Panc1 (cell line): ENCODE measurements at regions not wholly inside any gene's neighbourhood (a gene's known extent, or its start where the extent isn't known, plus 50 kb on each side); places are given as distances from the start of the nearest gene placed in this dataset.

Experiments
- ATAC-seq: fragments of 200-7000 bp; cut with Tn5 transposase; 2 replicates; pipeline ENCODE4 v1.9.1; 2020; ENCODE audit warnings: mild to moderate bottlenecking, moderate library complexity
- BruUV-seq: library from RNA; stranded (reverse); fragments of 400-500 nt; replicated peaks from 2 replicates; lab custom pipeline; 2021; lab: Mats Ljungman, UMichigan
- CTCF ChIA-PET: fragments of 300-600 bp; sonication (Branson Sonifier 250); formaldehyde crosslinking; loops from one replicate; lab custom pipeline; 2022; ENCODE audit warnings: antibody characterized with exemption; lab: Charles Lee
- POLR2A ChIA-PET: fragments of 300-600 bp; sonication (Branson Sonifier 250); formaldehyde crosslinking; loops from one replicate; lab custom pipeline; 2022; ENCODE audit warnings: antibody characterized with exemption; lab: Charles Lee
- DNase-seq: peaks from one replicate; pipeline ENCODE4 v3.0.0-alpha.2; 2010; ENCODE audit warnings: low read depth, low spot score
- H3K27ac ChIP-seq: 2 replicates; pipeline ENCODE4 v1.5.1; 2011; ENCODE audit warnings: mild to moderate bottlenecking, low read length, inconsistent platforms
- H3K27me3 ChIP-seq: fragments of 200-500 bp; sonication (Bioruptor generic); 2 replicates; pipeline ENCODE4 v1.6.0; 2014; ENCODE audit warnings: low read length, inconsistent platforms; ENCODE audit not compliant: control insufficient read depth, insufficient read depth
- H3K36me3 ChIP-seq: fragments of 200-500 bp; sonication (Bioruptor generic); 2 replicates; pipeline ENCODE4 v1.5.1; 2014; ENCODE audit warnings: inconsistent platforms, mild to moderate bottlenecking, low read length, moderate library complexity; ENCODE audit not compliant: control insufficient read depth, insufficient read depth
- H3K4me1 ChIP-seq: 2 replicates; pipeline ENCODE4 v1.5.1; 2011; ENCODE audit warnings: inconsistent platforms, mild to moderate bottlenecking, low read length, moderate library complexity; ENCODE audit not compliant: control insufficient read depth, insufficient read depth
- H3K4me3 ChIP-seq, 2 experiments: 2 replicates each; pipeline ENCODE4 v1.5.1; 2011 to 2012; ENCODE audit warnings: low read depth in 2 of 2, low read length in 2 of 2, mild to moderate bottlenecking in 2 of 2, inconsistent platforms in 1 of 2, moderate library complexity in 1 of 2
- H3K9me3 ChIP-seq: fragments of 200-500 bp; sonication (Bioruptor generic); 2 replicates; pipeline ENCODE4 v1.5.1; 2014; ENCODE audit warnings: low read depth, mild to moderate bottlenecking, inconsistent platforms, low read length, moderate library complexity; ENCODE audit not compliant: control insufficient read depth, insufficient read depth
- POLR2AphosphoS5 ChIP-seq: IDR thresholded peaks from 2 replicates; pipeline ENCODE4 v1.6.1; 2012; ENCODE audit warnings: mild to moderate bottlenecking, low read depth, low read length, moderate library complexity
- TCF7L2 ChIP-seq: IDR thresholded peaks from 2 replicates; pipeline ENCODE4 v1.6.1; 2011; ENCODE audit warnings: mild to moderate bottlenecking, low read depth, low read length, inconsistent platforms
- in situ Hi-C: cut with HindIII; loops from 2 replicates; pipeline ENCODE4 v1.10.0; 2016; ENCODE audit warnings: low sequenced_read_pairs, low pct_unique_long_range_greater_than_20kb
- intact Hi-C: fragments of 100-400 bp; cut with micrococcal nuclease; formaldehyde crosslinking; loops from one replicate; pipeline ENCODE4 v1.10.0; 2022; ENCODE audit not compliant: unreplicated experiment
- TF ChIP-seq, protein P1 (sequence below): fragments of 450-650 bp; IDR thresholded peaks from 2 replicates; pipeline ENCODE4 v1.5.1; 2017; ENCODE audit warnings: mild to moderate bottlenecking
- TF ChIP-seq, protein P2 (sequence below), 2 experiments: IDR thresholded peaks; 2 replicates each; pipeline ENCODE4 v1.6.1; 2011 to 2012; ENCODE audit warnings: low read depth in 2 of 2, control low read depth in 1 of 2, low read length in 1 of 2, mild to moderate bottlenecking in 1 of 2, moderate library complexity in 1 of 2; ENCODE audit not compliant: insufficient read depth in 1 of 2

DNA sequence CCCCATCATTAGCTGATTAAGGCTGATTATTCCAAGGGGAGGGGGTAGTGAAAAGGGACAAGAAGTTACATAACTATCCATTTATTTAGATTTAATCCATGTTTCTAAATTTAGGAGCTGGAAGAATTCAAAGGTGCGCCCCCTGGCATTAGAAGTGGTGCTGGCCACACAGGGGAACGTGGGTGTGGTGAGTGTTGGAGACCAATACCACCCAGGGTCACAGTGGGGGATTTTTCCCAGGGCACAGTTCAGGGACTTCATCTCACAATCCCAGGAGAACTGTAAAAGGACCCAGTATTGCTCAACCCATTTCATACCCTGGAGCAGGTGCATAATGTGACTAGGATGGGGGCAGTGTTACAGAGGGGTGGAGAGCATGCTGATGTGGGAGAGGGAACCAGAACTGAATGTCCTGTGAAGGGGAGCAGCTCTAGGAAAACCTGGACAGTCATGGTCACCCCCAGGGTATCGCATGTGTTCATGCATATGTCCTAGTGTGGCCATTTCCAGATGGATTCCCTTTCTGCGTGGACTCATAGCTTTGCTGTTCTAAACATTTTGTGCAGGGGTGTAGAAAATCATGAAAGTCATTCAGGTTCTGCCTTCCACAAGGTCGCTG lies 110.3 kb downstream of the LSM3 start:
- CTCF ChIA-PET = no interaction called here
- BruUV-seq = no TSS peak
- POLR2A ChIA-PET = interaction anchor here (0.6 kb wide), 2 partner anchors 13 to 108 kb away, joined by 3 to 10 read pairs; no protein-coding TSS in a partner anchor
- Histone ChIP-seq H3K9me3 (no peaks in the 10 kb centered on the region), H3K27ac (peak overlapping the region; percentile 21; the same call in 1 of the 2 replicates), H3K36me3 (no peaks in the 10 kb centered on the region), H3K4me3 (no peak overlapping the region), H3K4me1 (peaks cover 11% of the 10 kb centered on the region; the same call in 1 of the 2 replicates), H3K27me3 (no peaks in the 10 kb centered on the region)
- no peak for TF ChIP-seq TCF7L2
- ATAC-seq = no peak
- DNase-seq = no peak
- intact Hi-C loops (no loop called here), in situ Hi-C loops (no loop called here)

DNA sequence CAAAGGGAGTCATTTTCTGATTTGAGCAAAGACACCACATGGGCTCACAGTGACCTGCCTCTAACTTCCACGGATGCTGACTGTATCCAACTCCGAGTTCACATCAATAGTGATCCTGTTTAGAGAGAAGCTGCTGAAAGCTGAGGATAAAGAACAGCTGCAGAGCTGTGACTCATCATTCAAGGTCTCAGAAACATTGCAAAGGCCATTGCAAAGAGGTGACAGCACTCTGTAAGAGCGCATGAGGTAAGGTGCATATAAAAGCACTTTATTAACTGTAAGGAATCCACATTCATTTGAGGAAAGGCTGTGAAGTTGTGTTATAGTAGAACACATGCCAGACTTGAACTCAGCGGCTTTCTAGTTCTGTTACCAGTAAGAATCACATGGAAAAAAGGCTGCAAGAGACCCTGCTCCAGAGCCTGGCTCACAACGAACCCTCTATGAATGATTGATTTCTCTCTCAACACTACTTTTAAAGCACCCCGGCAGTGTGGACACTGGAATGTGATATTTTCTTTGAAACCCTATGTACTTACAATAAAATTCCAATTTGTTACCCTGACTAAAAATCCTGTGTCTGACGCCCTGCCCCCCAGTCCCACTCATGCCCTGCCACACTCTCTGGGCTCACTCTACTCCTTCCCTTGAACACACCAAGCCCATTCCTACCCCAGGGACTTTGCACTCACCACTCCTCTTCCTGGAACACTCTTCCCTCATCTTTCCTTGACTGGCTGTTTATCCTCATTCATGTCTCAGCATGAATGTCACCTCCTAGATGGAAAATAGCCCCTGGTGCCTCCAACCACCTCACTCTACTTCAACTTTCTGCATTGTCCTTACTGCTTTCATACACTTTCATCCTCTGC lies 111.2 kb downstream of the LSM3 start:
- Histone ChIP-seq H3K27me3 (no peaks in the 10 kb centered on the region), H3K36me3 (no peaks in the 10 kb centered on the region), H3K4me3 (no peak overlapping the region), H3K27ac (peak overlapping the region; percentile 75), H3K9me3 (no peaks in the 10 kb centered on the region), H3K4me1 (peaks cover 11% of the 10 kb centered on the region; the same call in 1 of the 2 replicates)
- CTCF ChIA-PET = no interaction called here
- ATAC-seq = peak; percentile 86
- TF ChIP-seq, protein P1, sequence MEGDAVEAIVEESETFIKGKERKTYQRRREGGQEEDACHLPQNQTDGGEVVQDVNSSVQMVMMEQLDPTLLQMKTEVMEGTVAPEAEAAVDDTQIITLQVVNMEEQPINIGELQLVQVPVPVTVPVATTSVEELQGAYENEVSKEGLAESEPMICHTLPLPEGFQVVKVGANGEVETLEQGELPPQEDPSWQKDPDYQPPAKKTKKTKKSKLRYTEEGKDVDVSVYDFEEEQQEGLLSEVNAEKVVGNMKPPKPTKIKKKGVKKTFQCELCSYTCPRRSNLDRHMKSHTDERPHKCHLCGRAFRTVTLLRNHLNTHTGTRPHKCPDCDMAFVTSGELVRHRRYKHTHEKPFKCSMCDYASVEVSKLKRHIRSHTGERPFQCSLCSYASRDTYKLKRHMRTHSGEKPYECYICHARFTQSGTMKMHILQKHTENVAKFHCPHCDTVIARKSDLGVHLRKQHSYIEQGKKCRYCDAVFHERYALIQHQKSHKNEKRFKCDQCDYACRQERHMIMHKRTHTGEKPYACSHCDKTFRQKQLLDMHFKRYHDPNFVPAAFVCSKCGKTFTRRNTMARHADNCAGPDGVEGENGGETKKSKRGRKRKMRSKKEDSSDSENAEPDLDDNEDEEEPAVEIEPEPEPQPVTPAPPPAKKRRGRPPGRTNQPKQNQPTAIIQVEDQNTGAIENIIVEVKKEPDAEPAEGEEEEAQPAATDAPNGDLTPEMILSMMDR = no peak
- TF ChIP-seq POLR2AphosphoS5 = no peak
- TF ChIP-seq, protein P2, sequence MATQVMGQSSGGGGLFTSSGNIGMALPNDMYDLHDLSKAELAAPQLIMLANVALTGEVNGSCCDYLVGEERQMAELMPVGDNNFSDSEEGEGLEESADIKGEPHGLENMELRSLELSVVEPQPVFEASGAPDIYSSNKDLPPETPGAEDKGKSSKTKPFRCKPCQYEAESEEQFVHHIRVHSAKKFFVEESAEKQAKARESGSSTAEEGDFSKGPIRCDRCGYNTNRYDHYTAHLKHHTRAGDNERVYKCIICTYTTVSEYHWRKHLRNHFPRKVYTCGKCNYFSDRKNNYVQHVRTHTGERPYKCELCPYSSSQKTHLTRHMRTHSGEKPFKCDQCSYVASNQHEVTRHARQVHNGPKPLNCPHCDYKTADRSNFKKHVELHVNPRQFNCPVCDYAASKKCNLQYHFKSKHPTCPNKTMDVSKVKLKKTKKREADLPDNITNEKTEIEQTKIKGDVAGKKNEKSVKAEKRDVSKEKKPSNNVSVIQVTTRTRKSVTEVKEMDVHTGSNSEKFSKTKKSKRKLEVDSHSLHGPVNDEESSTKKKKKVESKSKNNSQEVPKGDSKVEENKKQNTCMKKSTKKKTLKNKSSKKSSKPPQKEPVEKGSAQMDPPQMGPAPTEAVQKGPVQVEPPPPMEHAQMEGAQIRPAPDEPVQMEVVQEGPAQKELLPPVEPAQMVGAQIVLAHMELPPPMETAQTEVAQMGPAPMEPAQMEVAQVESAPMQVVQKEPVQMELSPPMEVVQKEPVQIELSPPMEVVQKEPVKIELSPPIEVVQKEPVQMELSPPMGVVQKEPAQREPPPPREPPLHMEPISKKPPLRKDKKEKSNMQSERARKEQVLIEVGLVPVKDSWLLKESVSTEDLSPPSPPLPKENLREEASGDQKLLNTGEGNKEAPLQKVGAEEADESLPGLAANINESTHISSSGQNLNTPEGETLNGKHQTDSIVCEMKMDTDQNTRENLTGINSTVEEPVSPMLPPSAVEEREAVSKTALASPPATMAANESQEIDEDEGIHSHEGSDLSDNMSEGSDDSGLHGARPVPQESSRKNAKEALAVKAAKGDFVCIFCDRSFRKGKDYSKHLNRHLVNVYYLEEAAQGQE (IDR thresholded peaks at IDR 0.05; ENCODE audit: insufficient read depth in 1 of 2, low read depth in 2 of 2, low read length in 1 of 2) = no peak
- peak; percentile 39; the same call in 1 of the 2 replicates for TF ChIP-seq TCF7L2
- intact Hi-C loops (no loop called here), in situ Hi-C loops (no loop called here)
- peak; percentile 28 for DNase-seq
- no TSS peak for BruUV-seq
- POLR2A ChIA-PET = interaction anchor here (0.6 kb wide), 1 partner anchor 109 kb away, joined by 10 read pairs; no protein-coding TSS in a partner anchor
